GM21423 (cell line): ENCODE measurements at regions not wholly inside any gene's neighbourhood (a gene's known extent, or its start where the extent isn't known, plus 50 kb on each side); places are given as distances from the start of the nearest gene placed in this dataset.

ENCODE experiments used
- ATAC-seq: cut with Tn5 transposase; IDR thresholded peaks from one replicate; pipeline ENCODE4 v1.9.1; 2021; ENCODE audit warnings: mild to moderate bottlenecking, moderate library complexity; ENCODE audit not compliant: unreplicated experiment

DNA sequence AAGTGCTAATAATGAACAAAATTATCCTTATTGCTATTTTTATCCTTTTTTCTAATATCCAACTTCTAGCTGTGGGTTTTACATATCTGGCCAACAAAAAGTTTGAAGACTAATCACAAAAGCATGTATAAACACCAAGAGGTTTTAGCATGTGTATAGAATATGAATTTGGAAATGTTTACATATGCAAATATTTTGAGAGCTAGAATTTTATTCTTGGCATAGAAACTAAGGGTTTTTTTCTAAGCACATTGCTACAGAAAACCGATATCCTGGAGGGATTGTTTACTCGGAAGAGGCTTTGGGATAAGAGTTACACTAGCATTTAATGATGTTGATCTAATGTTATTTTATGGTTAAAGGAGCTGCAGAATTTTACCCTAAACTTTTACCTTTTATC lies 392.1 kb downstream of the EFNB2 start:
- no peak for ATAC-seq

GRCh38 chr13:106140476-106140875 lies 395.0 kb downstream of the EFNB2 start:
- no peak for ATAC-seq

DNA sequence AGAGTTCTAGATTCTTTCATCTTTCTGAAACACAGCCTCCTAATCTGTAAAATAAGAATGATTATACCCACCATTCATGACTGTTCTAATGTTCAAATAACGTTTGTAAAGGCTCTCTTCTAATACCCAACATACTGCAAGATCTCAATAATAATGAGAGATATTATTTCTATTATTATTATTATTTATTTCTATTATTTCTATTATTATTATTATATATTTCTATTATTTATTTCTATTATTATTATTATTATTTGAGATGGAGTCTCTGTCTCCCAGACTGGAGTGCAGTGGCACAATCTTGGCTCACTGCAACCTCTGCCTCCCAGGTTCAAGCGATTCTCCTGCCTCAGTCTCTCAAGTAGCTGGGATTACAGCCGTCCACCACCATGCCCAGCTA lies 395.5 kb downstream of the EFNB2 start:
- no peak for ATAC-seq

DNA sequence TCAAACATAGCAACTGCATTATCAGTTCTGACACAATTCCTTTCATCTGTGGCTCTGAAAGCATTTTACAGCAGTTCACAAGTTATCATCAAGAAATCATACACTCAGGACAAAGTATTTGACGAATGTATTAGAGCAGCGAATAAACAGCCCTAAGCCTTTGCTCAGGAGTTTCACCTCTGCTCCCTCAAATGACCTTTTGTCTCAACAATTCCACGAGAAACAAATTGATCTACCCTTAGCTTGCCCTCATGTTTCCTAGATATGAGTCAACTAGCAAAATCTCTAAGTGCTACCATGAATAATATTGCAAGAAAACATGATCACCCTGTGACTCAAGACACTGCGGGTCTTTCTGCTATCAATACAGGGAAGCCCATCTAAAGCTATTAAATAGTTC lies 396.1 kb downstream of the EFNB2 start:
- ATAC-seq, result no peak

DNA sequence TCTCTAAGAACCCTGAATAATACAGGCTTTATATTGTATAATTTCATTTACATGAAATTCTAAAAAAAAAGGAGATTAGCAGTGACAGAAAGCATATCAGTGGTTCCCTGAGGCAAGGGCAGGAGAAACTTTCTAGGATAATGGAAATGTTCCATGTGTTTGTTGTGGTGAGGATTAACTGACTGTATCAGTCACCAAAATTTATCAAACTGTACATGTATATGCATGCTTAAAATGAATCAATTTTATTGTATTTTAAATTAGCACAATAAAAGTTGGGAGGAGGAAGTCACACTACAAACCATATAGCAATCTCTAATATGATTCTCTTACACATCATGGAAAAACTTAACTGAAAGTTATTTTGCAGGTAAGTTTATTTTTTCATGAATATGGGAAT lies 396.8 kb downstream of the EFNB2 start:
- ATAC-seq, result no peak

- ATAC-seq, result no peak
These were observed 402.4 kb downstream of the EFNB2 start for GRCh38 chr13:106133025-106133424.

- ATAC-seq, result no peak
These were observed 403.2 kb downstream of the EFNB2 start for GRCh38 chr13:106132216-106132615.

DNA sequence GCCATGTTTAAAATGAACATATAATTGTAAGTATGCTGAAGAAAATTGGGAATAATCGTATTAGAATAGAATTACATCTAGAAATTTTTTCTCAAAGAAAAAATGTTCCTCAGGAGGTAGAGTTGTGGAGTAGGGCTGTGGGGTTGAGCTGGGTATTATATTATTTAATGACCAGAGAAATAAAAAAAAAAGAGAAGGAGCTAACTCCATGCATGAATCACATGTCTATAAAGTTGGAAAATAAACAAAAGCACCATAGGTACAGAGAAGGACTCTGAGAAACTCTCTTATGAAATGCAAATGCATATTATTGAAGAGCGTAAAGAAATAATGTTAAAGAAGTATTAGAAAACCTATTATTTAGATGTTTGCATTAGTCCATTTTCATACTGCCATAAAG lies 405.5 kb downstream of the EFNB2 start:
- no peak for ATAC-seq

- no peak for ATAC-seq
These were observed 406.2 kb downstream of the EFNB2 start for GRCh38 chr13:106129273-106129672.

- no peak for ATAC-seq
These were observed 413.2 kb downstream of the EFNB2 start for GRCh38 chr13:106122234-106122633.

GRCh38 chr13:106121173-106121754 lies 414.2 kb downstream of the EFNB2 start:
- ATAC-seq, result no peak

- ATAC-seq, result no peak
These were observed 416.5 kb downstream of the EFNB2 start for GRCh38 chr13:106118996-106119395.

DNA sequence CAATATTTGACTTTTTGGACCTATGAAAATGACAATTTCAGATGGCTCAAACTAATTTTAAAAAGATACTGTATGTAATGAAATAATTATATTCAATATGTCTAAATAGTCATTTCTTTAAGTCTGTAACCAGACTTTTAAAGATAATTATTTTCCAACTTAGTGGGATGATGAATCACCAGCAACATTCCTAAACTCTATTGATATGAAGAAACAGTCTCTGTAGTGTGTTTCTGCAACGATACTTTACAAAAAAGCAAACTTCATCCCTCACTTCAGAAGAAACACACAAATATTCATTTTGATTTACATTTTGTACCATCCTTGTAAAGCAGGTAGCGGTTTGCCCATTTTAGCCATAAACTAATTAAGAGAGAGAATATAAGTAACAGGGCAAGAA lies 417.4 kb downstream of the EFNB2 start:
- ATAC-seq, result no peak

- no peak for ATAC-seq
These were observed 417.8 kb downstream of the EFNB2 start for GRCh38 chr13:106117640-106118039.

DNA sequence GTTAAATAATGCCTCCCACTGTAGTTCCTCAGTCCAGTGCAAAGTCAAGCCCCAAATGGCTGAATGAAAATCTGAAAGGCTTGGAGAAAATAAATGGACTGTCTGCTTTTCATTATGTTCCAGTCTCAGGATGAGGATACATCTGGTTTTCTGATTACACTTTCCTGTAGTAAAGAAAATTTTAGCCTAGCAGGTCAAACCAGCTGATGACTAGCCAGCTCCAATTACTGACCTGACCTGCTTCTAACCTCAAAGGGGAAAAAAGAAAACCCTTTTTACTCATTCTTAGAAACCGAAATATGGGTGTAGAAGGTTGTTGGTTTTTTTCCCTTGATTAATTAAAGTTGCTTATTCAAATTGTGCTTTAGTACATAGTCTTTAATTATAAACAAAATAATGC lies 418.4 kb downstream of the EFNB2 start:
- ATAC-seq, result no peak

DNA sequence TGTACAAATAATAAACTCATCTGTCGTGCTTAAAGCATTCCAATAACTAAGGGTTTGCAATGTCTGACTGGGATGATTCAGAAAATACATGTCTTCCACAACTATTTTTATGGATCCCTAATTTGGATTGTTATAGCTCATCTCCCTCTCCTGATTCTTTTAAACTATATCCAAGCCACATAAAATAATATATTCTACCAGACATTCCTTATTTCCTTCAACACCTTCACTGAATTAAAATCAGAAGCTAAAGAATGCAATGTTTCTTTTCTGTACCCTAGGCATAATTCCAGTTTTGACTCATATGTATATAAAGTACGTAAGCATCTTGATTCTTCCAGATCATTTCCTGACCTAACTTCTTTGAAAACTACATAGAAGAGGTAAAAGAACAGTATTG lies 420.4 kb downstream of the EFNB2 start:
- no peak for ATAC-seq

- no peak for ATAC-seq
These were observed 421.7 kb downstream of the EFNB2 start for GRCh38 chr13:106113796-106114195.

- ATAC-seq, result no peak
These were observed 423.3 kb downstream of the EFNB2 start for GRCh38 chr13:106112191-106112590.

DNA sequence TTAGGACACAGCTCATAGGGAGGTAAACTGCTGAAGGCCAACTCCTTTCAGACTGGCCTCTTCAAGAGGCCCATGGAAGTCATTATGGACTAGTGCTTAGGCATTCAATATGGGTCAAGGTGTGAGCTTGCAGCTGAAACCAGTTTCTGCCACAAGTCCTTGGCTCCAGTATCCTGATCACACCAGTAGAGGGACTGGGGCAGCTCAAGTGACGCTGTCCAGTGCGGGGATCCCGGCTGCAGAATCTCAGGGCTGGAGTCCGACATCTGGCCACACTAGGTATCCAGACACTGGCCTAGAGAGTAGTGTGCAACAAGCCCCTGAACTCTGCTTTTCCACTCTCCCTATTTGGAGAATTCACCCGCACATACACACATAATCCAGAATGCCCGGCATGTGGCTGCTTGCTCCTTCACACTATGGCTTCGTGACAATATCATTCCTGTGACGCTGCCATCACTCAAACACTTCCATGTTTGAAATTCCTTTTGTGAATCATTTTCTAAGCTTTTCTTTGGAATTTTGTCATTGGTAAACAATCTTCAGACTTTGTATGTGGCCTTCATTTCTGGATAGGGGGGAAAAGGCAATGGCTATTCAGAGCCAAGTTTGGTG lies 425.1 kb downstream of the EFNB2 start:
- ATAC-seq, result no peak

GRCh38 chr13:106109391-106109791 lies 426.1 kb downstream of the EFNB2 start:
- no peak for ATAC-seq

DNA sequence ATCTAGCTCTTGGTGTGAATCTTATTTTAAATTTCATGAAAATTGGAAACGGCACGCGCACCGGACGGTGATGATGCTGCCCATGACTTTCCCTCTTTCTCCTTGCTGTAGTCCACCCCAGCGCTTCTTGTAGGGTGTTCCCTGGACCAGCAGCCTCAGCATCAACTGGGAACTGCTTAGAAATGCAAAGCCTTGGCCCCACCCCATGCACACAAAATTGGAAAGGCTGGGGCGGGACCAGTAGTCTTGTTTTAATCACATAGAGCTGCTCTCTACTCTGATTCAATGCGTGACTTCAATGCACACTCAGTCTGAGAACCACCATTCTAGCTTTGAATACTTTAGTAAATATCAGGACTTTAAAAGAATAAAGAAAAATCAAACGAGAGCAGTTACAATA lies 427.1 kb downstream of the EFNB2 start:
- no peak for ATAC-seq

DNA sequence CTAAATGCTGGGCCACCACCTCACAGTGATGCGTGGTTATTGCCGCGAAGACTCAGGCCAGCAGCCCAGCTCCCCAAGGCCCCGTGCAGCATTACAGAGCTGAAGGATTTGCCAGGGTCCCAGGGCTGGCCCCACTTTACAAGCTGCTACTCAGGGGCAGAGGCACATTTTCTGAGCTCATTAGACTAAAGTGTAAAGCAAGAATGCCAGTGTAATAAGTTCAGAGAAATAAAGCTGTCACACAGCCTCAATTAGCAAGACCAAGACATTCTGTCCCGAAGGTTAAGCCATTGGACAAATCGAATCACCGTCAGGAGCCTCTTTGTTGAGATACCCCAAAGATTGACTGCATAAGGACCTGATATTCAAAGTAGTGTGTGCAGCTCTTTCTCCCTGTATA lies 428.4 kb downstream of the EFNB2 start:
- no peak for ATAC-seq

DNA sequence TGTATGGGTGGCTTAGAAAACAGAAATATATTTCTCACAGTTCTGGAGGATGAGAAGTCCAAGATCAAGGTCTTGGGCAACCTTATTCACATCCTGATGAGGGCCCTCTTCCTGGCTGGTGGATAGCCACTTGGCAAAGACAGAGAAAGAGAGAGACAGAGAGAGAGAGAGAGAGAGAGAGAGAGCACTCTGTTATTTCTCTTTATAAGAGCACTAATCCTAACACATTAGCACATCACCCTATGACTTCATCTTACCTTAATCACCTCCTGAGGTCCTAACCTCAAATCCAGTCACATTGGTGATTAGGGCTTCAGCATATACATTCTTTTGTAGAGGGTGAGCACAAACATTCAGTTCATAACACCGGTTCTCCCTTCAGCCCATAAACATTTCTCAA lies 430.3 kb downstream of the EFNB2 start:
- ATAC-seq, result no peak
